Hepatocyte (in vitro differentiated cells): ENCODE measurements at regions not wholly inside any gene's neighbourhood (a gene's known extent, or its start where the extent isn't known, plus 50 kb on each side); places are given as distances from the start of the nearest gene placed in this dataset.

Experiments
- EZH2 ChIP-seq: fragments of 200-600 bp; sonication (generic); IDR thresholded peaks from 2 replicates; pipeline ENCODE4 v1.6.1; 2016; ENCODE audit warnings: antibody characterized with exemption, mild to moderate bottlenecking, borderline replicate concordance
- TF ChIP-seq, protein P1 (sequence below): fragments of 200-600 bp; sonication (generic); IDR thresholded peaks from 2 replicates; pipeline ENCODE4 v1.5.1; 2016; ENCODE audit warnings: antibody characterized with exemption, mild to moderate bottlenecking; ENCODE audit not compliant: poor library complexity

DNA sequence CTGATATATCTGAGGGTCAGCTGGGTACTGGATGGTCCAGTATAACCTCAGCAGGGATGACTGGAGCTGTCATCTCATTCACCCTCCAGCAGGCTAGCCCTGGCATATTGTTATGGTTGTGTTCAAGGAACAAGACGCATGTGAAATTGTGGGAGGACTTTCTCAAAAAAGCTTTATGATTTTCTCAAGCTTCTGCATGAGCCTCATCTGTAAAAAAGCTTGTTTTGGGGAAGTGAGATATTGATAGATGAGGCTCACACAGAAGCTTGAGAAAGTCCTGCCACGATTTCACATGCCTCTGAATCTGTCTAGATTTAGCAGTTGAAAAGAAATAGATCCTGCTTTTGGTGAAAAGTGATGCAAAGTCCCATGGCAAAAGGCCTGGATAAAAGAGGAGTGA lies 93.4 kb downstream of the SPCS3 start:
- TF ChIP-seq, protein P1, sequence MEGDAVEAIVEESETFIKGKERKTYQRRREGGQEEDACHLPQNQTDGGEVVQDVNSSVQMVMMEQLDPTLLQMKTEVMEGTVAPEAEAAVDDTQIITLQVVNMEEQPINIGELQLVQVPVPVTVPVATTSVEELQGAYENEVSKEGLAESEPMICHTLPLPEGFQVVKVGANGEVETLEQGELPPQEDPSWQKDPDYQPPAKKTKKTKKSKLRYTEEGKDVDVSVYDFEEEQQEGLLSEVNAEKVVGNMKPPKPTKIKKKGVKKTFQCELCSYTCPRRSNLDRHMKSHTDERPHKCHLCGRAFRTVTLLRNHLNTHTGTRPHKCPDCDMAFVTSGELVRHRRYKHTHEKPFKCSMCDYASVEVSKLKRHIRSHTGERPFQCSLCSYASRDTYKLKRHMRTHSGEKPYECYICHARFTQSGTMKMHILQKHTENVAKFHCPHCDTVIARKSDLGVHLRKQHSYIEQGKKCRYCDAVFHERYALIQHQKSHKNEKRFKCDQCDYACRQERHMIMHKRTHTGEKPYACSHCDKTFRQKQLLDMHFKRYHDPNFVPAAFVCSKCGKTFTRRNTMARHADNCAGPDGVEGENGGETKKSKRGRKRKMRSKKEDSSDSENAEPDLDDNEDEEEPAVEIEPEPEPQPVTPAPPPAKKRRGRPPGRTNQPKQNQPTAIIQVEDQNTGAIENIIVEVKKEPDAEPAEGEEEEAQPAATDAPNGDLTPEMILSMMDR: no peak
- TF ChIP-seq EZH2: no peak
